ENCODE measurements at regions not wholly inside any gene's neighbourhood (a gene's known extent, or its start where the extent isn't known, plus 50 kb on each side); places are given as distances from the start of the nearest gene placed in this dataset.

DNA sequence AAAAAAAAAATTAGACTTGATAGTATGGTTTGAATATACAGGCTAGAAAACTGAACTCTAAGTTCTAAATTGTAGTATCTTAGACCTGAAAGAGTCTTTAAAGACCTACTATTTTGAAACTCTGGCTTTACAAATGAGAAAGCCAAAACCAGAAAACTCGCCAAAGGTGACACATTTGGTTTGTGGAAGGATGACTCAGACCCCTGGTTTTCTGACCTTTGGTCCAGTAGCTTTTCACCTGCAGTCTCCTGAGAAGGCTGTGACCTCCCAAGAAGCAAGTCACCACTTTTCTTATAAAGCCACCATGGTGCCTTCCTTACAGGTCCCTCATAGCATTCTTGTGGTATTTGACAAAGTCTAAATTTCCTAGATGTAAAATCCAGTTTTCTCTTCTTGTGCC lies 102.1 kb upstream of the CEP78 start:
- TF ChIP-seq, protein P1, sequence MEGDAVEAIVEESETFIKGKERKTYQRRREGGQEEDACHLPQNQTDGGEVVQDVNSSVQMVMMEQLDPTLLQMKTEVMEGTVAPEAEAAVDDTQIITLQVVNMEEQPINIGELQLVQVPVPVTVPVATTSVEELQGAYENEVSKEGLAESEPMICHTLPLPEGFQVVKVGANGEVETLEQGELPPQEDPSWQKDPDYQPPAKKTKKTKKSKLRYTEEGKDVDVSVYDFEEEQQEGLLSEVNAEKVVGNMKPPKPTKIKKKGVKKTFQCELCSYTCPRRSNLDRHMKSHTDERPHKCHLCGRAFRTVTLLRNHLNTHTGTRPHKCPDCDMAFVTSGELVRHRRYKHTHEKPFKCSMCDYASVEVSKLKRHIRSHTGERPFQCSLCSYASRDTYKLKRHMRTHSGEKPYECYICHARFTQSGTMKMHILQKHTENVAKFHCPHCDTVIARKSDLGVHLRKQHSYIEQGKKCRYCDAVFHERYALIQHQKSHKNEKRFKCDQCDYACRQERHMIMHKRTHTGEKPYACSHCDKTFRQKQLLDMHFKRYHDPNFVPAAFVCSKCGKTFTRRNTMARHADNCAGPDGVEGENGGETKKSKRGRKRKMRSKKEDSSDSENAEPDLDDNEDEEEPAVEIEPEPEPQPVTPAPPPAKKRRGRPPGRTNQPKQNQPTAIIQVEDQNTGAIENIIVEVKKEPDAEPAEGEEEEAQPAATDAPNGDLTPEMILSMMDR (IDR thresholded peaks at IDR 0.05; ENCODE audit: low read depth, low read length, poor library complexity, severe bottlenecking) = no peak
- no peak for TF ChIP-seq EZH2phosphoT487 (IDR thresholded peaks at IDR 0.05; ENCODE audit: borderline replicate concordance, low read length)
- Histone ChIP-seq H3K27ac (ENCODE audit: low read depth, low read length) (no peak overlapping the region), H3F3A (ENCODE audit: control insufficient read depth, insufficient read depth) (no peaks in the 10 kb centered on the region), H3K4me3 (ENCODE audit: low read length) (no peak overlapping the region), H3K9me2 (replicated peaks; ENCODE audit: control insufficient read depth, low read length) (no peaks in the 10 kb centered on the region), H3K9me3 (ENCODE audit: control insufficient read depth, insufficient read depth, low read length) (no peaks in the 10 kb centered on the region), H3K27me3 (ENCODE audit: control insufficient read depth, low read length) (no peaks in the 10 kb centered on the region), H3K4me2 (ENCODE audit: low read length) (no peak overlapping the region), H3K4me1 (ENCODE audit: control insufficient read depth, low read length) (peaks cover 6% of the 10 kb centered on the region; the same call in 1 of the 2 replicates), H3K36me3 (ENCODE audit: control insufficient read depth, low read length) (no peaks in the 10 kb centered on the region), H3K79me2 (ENCODE audit: control insufficient read depth, low read length) (no peaks in the 10 kb centered on the region), H4K20me1 (ENCODE audit: control insufficient read depth, insufficient read depth, low read depth, low read length) (no peaks in the 10 kb centered on the region)

DNA sequence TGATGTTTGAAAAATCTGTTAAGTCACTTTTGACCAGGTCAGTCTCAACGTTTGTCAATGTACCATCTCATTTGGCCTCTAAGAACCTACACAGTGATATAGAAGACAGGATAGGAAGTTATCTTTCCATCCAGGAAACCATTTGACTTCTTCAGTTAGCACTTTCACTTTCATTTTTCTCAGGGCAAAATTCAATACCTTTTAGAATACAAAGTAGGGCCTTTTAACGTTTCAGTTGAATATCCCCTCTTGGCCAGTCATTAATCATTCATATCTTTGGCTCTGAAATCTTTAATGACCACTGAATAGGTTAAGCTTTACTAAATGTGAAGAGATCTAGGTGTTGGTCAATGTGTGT lies 101.1 kb upstream of the GNAQ start:
- no peaks in the 10 kb centered on the region for H3K36me3 ChIP-seq (ENCODE audit: control insufficient read depth, low read length)
- H3K9me2 ChIP-seq (replicated peaks; ENCODE audit: control insufficient read depth, low read length) = no peaks in the 10 kb centered on the region
- H3F3A ChIP-seq (ENCODE audit: control insufficient read depth, insufficient read depth) = no peaks in the 10 kb centered on the region
- H3K4me2 ChIP-seq (ENCODE audit: low read length) = peak overlapping the region; percentile 41
- H3K79me2 ChIP-seq (ENCODE audit: control insufficient read depth, low read length) = no peaks in the 10 kb centered on the region
- peaks cover 6% of the 10 kb centered on the region; the same call in 1 of the 2 replicates for H3K4me1 ChIP-seq (ENCODE audit: control insufficient read depth, low read length)
- no peaks in the 10 kb centered on the region; the same call in none of the 2 replicates for H3K27me3 ChIP-seq (ENCODE audit: control insufficient read depth, low read length)
- no peaks in the 10 kb centered on the region for H3K9me3 ChIP-seq (ENCODE audit: control insufficient read depth, insufficient read depth, low read length)
- TF ChIP-seq EZH2phosphoT487 (IDR thresholded peaks at IDR 0.05; ENCODE audit: borderline replicate concordance, low read length) = no peak
- TF ChIP-seq, protein P1 (IDR thresholded peaks at IDR 0.05; ENCODE audit: low read depth, low read length, poor library complexity, severe bottlenecking) = no peak
- H4K20me1 ChIP-seq (ENCODE audit: control insufficient read depth, insufficient read depth, low read depth, low read length) = no peaks in the 10 kb centered on the region
- H3K27ac ChIP-seq (ENCODE audit: low read depth, low read length) = no peak overlapping the region
- H3K4me3 ChIP-seq (ENCODE audit: low read length) = peak overlapping the region; percentile 32; the same call in 1 of the 2 replicates

DNA sequence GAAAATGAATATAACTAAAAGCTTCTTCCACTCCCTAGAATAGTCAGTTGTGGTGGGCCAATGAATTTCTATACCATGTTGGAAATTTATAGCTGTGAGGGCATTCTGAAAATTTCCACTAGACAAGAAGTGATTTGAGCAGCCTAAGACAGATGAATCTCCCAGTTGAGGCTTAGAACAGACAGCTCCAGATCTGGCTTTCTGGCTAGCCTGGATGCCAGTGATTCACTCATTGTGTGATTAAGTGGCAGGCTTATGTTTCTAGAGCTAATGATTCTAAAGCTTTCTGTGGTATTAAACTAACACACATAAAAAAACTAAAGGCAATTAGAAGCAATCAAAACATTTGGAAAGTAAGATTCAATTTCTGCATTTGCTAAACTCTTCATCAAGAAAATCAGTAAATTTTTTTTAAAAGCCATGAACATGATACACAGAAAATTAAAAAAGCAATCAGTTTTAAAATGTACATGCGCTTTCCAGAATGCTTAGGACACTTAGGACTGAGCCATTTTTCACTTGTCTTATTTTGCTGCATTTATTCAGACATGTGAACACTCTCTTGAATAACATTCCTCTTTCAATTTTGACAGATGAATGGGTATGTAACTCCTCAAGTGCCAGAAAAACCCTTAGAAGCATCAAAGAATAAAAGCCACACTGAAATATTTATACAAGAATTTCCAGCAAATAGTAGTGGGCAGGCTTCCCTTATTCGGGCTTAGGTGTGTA lies 100.5 kb upstream of the GNAQ start:
- TF ChIP-seq, protein P1 (IDR thresholded peaks at IDR 0.05; ENCODE audit: low read depth, low read length, poor library complexity, severe bottlenecking) = no peak
- TF ChIP-seq EZH2phosphoT487 (IDR thresholded peaks at IDR 0.05; ENCODE audit: borderline replicate concordance, low read length) = no peak
- no peaks in the 10 kb centered on the region for H3K9me3 ChIP-seq (ENCODE audit: control insufficient read depth, insufficient read depth, low read length)
- peak overlapping the region; percentile 41 for H3K4me2 ChIP-seq (ENCODE audit: low read length)
- H3K27ac ChIP-seq (ENCODE audit: low read depth, low read length) = no peak overlapping the region
- no peaks in the 10 kb centered on the region for H3K9me2 ChIP-seq (replicated peaks; ENCODE audit: control insufficient read depth, low read length)
- H3K4me1 ChIP-seq (ENCODE audit: control insufficient read depth, low read length) = peaks cover 6% of the 10 kb centered on the region; the same call in 1 of the 2 replicates
- H3K79me2 ChIP-seq (ENCODE audit: control insufficient read depth, low read length) = no peaks in the 10 kb centered on the region
- H3K36me3 ChIP-seq (ENCODE audit: control insufficient read depth, low read length) = no peaks in the 10 kb centered on the region
- H4K20me1 ChIP-seq (ENCODE audit: control insufficient read depth, insufficient read depth, low read depth, low read length) = no peaks in the 10 kb centered on the region
- peaks cover 3% of the 10 kb centered on the region for H3K27me3 ChIP-seq (ENCODE audit: control insufficient read depth, low read length)
- no peaks in the 10 kb centered on the region for H3F3A ChIP-seq (ENCODE audit: control insufficient read depth, insufficient read depth)
- H3K4me3 ChIP-seq (ENCODE audit: low read length) = peak overlapping the region; percentile 32; the same call in 1 of the 2 replicates

Measured in DOHH2 (cell line).